T-helper 1 cell treated with Interleukin-12 subunit alpha and Interleukin-12 subunit beta and Interleukin-4 antibody, amounts not matched to agents 30 μg/mL and 1 μg/mL, for 36 hours (primary cell): ENCODE measurements at regions not wholly inside any gene's neighbourhood (a gene's known extent, or its start where the extent isn't known, plus 50 kb on each side); places are given as distances from the start of the nearest gene placed in this dataset.
"Not testable (repeated sequence)": the region's sequence is repeated elsewhere in the genome, so short reads cannot be mapped to it uniquely, and the experiment has no call there.

ENCODE experiments used
- H3K27ac Mint-ChIP-seq: one replicate; pipeline ENCODE4 v1.8.0; 2021; ENCODE audit warnings: mild to moderate bottlenecking, mixed read lengths
- H3K27me3 Mint-ChIP-seq: one replicate; pipeline ENCODE4 v1.8.0; 2021; ENCODE audit warnings: low read depth, mixed read lengths
- H3K36me3 Mint-ChIP-seq: one replicate; pipeline ENCODE4 v1.8.0; 2021; ENCODE audit warnings: low read depth, mixed read lengths
- H3K4me1 Mint-ChIP-seq: one replicate; pipeline ENCODE4 v1.8.0; 2021; ENCODE audit warnings: low read depth, mixed read lengths
- H3K4me3 Mint-ChIP-seq: one replicate; pipeline ENCODE4 v1.8.0; 2021; ENCODE audit warnings: mild to moderate bottlenecking, moderate library complexity, mixed read lengths
- H3K9me3 Mint-ChIP-seq: one replicate; pipeline ENCODE4 v1.8.0; 2021; ENCODE audit warnings: mixed read lengths

DNA sequence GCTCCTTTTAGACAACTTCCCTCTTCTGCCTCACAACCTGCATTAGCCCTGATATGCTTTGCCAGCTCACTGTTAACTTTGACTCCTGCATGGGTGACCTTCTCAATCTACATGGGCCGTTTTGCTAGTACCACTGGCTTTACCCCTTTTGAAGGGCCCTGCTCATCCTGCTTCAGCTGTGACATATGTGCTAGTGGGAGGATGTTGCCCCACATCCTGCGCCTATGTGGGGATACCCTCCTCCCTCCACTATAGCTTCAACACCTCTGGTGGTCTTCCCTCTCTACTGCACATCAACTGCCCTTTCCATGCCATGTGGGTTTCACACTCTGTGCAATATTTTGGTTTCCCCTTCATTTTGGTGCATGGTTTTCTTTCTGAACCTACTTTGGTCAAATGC, 1235.5 kb downstream of the RPIA start:
- not testable (repeated sequence) for H3K4me1 Mint-ChIP-seq, H3K36me3 Mint-ChIP-seq, H3K27me3 Mint-ChIP-seq, H3K27ac Mint-ChIP-seq, H3K4me3 Mint-ChIP-seq, H3K9me3 Mint-ChIP-seq

DNA sequence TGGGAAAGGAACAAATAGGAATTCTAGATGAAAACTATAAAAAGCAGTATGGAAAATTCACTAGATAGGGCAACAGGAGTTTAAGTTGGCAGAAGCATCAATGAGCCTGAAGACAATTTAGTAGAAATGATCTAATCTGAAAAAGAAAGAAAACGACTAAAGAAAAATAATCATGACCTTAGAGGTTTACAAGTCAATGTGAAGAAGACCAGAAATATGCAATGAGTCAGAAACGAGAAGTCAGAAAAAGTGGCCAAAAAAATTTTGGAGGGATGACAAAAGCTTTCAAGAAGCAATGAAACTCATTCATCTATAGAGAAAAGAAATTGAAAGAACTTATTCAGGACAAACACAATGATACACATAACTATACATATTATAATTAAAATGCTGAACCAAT, 1244.0 kb downstream of the RPIA start:
- not testable (repeated sequence) for H3K27me3 Mint-ChIP-seq, H3K36me3 Mint-ChIP-seq, H3K27ac Mint-ChIP-seq, H3K4me1 Mint-ChIP-seq, H3K4me3 Mint-ChIP-seq, H3K9me3 Mint-ChIP-seq

DNA sequence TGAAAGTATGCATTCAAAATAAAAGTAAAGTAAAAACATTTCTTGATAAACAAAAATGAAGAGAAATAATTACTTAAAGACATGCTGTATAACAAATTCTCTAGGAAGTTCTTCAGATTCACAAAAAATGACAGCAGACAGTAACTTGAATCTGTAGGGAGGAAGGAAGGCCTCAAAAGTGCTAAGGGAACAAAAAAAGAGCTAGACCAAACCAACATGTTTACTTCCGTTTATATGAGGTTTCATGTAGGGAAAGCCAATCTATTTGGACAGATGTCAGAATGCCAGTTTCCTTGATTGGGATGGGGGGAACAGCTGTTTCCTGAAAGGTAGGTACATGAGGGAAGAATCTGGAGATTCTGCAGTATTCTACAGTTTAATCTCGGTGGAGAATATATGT, 1244.5 kb downstream of the RPIA start:
- not testable (repeated sequence) for H3K36me3 Mint-ChIP-seq, H3K27me3 Mint-ChIP-seq, H3K9me3 Mint-ChIP-seq, H3K4me1 Mint-ChIP-seq, H3K27ac Mint-ChIP-seq, H3K4me3 Mint-ChIP-seq

DNA sequence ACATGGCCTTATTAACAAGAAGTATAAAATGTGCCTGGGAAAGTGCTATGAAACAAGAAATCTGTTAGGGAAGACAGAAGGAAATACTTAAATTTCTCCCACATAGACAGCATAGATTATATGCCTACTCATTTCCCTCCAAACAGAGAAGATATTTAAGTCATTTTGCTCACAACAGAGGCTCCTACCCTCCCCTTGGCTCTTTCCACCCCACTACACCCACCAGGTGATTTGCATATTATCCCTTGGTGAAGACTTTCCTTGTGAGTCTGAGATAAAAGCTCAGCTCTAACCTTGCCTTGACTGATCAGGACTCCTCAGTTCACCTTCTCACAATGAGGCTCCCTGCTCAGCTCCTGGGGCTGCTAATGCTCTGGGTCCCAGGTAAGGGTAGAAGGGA, 1245.1 kb downstream of the RPIA start:
- H3K27me3 Mint-ChIP-seq, H3K27ac Mint-ChIP-seq, H3K4me1 Mint-ChIP-seq, H3K4me3 Mint-ChIP-seq, H3K36me3 Mint-ChIP-seq, H3K9me3 Mint-ChIP-seq: not testable (repeated sequence)

DNA sequence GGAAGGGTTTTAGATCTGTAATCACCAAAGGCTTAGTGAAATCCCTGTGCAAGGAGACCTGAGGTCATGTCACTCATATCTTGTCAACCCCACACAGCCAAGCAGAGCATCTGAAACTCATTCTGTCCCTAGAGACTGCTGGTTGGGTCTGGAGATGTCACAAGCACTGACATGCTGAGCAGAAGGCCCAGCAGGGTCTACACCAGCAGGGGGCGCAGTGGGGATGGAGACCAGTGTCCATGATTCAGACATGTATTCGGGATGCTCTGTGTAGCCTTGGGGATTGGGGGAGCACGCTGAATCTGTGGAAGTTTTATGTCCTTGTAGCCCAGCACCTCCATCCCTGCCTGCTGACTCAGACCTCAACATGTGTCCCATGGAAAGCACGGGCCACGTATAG, 1247.3 kb downstream of the RPIA start:
- H3K9me3 Mint-ChIP-seq, H3K4me3 Mint-ChIP-seq, H3K27ac Mint-ChIP-seq, H3K27me3 Mint-ChIP-seq, H3K36me3 Mint-ChIP-seq, H3K4me1 Mint-ChIP-seq: not testable (repeated sequence)

DNA sequence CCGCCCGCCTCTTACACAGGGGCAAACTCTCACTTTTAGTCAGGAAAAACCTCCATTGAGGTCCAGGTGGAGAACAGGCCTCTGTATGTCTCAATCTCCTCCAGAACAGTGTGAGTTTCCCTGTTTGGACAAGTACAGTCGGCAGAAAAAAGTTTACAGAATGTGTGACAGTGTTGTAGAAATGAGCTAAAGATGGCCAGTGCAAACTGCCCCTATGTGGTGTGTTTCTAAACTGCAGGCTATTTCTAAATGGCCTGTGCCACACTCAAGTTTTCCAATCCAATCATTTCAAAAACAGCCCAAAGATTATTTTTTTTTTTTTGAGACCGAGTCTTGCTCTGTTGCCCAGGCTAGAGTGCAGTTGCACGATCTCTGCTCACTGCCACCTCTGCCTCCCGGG, 1252.8 kb downstream of the RPIA start:
- not testable (repeated sequence) for H3K9me3 Mint-ChIP-seq, H3K36me3 Mint-ChIP-seq, H3K4me1 Mint-ChIP-seq, H3K27me3 Mint-ChIP-seq, H3K4me3 Mint-ChIP-seq, H3K27ac Mint-ChIP-seq

DNA sequence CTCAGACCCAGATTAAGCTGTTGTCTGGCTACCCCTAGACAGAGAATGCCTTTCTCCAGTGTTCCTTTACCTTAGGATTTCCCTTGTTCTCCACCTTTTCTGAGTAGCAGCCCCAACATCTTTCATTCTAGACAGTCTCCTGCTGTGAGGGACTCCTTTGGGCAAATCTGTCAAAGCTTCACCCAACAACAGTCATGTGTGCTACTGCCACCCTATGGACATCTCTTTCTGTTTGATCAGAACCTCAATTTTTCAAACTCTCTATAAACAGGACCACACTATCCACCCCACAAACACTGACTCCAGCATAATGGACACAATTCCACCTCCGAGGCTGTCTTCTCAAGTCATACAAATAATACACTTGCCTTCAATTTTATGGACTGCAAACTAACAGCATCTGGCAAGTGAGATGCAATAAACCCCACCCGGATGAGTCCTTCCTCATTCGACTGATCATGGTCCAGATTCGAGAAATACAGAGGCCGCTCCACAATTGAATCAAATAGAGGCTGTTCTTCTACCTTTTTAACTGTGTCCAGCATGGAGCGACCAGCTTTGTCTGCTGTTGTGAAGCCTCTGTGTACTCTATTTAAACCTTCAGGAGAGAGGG, 1253.6 kb downstream of the RPIA start:
- H3K36me3 Mint-ChIP-seq, H3K27ac Mint-ChIP-seq, H3K4me3 Mint-ChIP-seq, H3K27me3 Mint-ChIP-seq, H3K9me3 Mint-ChIP-seq, H3K4me1 Mint-ChIP-seq: not testable (repeated sequence)

DNA sequence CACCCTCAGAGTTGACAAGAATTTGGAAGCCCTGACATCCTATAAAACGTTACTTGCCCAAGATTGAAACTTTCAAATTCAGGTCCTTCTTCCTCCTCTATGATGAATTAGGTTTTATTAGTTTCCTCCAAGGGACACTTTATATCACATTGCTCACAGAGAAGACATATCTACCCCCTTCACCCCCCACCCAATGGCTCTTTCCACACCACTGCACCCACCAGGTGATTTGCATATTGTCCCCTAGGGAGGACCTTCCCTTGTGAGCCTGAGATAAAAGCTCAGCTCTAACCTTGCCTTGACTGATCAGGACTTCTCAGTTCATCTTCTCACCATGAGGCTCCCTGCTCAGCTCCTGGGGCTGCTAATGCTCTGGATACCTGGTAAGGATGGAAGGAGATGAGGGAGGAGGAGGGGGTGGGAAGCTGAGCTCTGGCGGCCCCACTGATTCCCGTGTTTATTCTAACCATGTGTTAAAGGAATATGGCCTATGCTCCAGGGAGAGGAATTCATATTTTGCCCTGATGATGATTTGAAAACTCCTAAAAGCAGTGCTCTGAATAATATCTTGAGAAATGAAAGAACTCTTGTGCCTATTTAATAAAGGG, 1255.8 kb downstream of the RPIA start:
- not testable (repeated sequence) for H3K4me1 Mint-ChIP-seq, H3K4me3 Mint-ChIP-seq

DNA sequence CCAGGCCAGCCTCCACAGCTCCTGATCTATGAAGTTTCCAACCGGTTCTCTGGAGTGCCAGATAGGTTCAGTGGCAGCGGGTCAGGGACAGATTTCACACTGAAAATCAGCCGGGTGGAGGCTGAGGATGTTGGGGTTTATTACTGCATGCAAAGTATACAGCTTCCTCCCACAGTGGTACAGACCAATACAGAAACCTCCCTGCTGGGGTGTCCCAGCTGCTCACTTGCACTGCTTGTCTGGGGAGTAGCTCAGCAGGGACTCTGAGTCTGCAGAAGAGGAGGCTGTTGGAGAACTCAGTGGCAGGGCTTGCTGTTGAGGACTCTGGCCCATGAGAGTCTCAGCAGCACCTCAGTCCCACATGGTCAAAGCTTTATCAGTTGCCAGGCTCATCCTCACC, 1256.6 kb downstream of the RPIA start:
- H3K27ac Mint-ChIP-seq, H3K4me1 Mint-ChIP-seq, H3K36me3 Mint-ChIP-seq, H3K4me3 Mint-ChIP-seq, H3K9me3 Mint-ChIP-seq, H3K27me3 Mint-ChIP-seq: not testable (repeated sequence)

More for the DNA sequence above, 1255.8 kb downstream of the RPIA start:
- H3K36me3 Mint-ChIP-seq, H3K27ac Mint-ChIP-seq, H3K27me3 Mint-ChIP-seq, H3K9me3 Mint-ChIP-seq: not testable (repeated sequence)

DNA sequence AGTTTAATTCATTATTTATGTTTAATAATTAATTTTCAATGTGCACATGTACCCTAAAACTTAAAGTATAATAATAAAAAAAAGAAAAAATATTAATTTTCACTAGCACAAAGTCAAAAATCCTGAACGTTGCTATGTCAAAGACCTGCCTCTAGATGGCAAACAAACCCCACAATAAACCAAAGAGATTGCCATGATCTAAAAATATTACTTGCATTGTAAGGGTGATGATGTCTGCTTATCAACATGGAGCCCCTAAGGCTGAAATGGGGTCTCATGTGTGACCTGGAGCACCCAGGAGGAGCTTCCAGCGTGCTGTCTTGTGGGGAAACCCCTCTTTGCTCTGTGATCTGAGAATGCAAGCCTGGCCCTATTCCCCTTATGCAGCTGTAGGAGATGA, 1259.3 kb downstream of the RPIA start:
- H3K4me1 Mint-ChIP-seq, H3K27ac Mint-ChIP-seq, H3K9me3 Mint-ChIP-seq, H3K4me3 Mint-ChIP-seq, H3K36me3 Mint-ChIP-seq, H3K27me3 Mint-ChIP-seq: not testable (repeated sequence)

DNA sequence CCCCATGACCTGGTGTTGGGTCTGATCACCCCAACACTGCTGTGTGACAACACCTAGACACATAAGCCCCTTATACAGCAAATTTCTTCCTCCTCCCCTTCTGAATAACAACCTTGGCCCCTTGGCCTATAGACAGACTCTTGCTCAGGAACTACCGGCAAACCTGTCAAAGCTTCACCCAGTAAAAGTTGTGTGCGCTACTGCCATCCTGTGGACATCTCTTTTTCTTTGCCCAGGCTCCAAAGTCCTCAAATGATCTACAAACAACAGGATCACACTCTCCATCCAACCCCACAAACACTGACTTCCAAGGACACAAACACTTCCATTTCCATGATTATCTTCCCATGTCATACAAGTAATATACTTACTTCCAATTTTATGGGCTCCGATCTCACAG, 1265.8 kb downstream of the RPIA start:
- not testable (repeated sequence) for H3K36me3 Mint-ChIP-seq, H3K4me3 Mint-ChIP-seq, H3K4me1 Mint-ChIP-seq, H3K27ac Mint-ChIP-seq, H3K27me3 Mint-ChIP-seq, H3K9me3 Mint-ChIP-seq

DNA sequence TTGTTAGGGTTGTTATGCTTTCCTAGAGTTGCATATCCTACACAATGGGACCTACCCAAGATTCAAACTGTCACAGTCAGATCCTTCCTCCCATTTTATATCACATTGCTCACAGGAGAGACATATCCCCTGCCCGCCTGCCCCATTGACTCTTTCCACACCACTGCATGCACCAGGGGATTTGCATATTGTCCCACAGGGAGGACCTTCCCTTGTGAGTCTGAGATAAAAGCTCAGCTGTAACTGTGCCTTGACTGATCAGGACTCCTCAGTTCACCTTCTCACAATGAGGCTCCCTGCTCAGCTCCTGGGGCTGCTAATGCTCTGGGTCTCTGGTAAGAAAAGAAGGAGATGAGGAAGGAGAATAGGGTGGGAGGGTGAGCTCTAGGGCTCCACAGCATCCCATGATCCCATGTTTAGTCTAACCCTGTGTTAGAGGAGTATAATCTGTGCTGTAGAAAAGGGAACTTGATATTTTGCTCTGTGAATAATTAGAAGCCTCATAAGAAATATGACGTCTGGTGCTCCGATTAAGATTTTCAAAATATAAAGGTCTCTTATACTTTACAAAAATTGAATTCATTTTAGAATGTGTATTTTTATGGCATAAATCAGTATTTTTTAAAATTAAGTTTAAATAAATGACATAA, 1268.4 kb downstream of the RPIA start:
- not testable (repeated sequence) for H3K4me1 Mint-ChIP-seq, H3K4me3 Mint-ChIP-seq, H3K27ac Mint-ChIP-seq, H3K27me3 Mint-ChIP-seq, H3K9me3 Mint-ChIP-seq, H3K36me3 Mint-ChIP-seq

DNA sequence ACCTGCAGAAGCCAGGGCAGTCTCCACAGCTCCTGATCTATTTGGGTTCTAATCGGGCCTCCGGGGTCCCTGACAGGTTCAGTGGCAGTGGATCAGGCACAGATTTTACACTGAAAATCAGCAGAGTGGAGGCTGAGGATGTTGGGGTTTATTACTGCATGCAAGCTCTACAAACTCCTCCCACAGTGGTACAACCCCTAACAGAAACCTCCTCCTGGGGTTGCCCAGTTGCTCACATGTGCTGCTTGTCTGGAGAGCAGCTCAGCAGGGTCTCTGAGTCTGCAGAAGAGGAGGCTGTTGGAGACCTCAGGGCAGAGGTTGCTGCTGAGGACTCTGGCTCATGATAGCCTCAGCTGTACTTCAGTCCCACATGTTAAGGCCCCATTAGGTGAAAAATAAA, 1269.1 kb downstream of the RPIA start:
- H3K27me3 Mint-ChIP-seq, H3K27ac Mint-ChIP-seq, H3K4me1 Mint-ChIP-seq, H3K36me3 Mint-ChIP-seq, H3K4me3 Mint-ChIP-seq, H3K9me3 Mint-ChIP-seq: not testable (repeated sequence)

DNA sequence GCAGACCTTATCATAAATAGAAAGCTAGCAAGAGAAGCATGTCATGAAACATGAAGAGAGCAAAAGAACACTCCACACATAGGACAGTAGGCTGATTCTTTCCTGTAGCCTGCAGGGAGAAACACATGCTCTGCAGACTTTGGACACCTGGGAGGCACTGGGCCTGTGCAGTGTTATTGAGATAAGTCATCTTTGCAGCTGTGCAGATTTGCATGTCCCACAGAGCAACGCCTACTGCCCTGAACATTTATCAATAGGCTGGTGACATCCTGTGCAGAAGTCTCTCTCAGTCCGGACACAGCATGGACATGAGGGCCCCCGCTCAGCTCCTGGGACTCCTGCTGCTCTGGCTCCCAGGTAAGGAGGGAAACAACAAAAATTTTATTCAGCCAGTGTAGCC, 1277.1 kb downstream of the RPIA start:
- H3K4me3 Mint-ChIP-seq, H3K9me3 Mint-ChIP-seq, H3K36me3 Mint-ChIP-seq, H3K4me1 Mint-ChIP-seq, H3K27me3 Mint-ChIP-seq, H3K27ac Mint-ChIP-seq: not testable (repeated sequence)

DNA sequence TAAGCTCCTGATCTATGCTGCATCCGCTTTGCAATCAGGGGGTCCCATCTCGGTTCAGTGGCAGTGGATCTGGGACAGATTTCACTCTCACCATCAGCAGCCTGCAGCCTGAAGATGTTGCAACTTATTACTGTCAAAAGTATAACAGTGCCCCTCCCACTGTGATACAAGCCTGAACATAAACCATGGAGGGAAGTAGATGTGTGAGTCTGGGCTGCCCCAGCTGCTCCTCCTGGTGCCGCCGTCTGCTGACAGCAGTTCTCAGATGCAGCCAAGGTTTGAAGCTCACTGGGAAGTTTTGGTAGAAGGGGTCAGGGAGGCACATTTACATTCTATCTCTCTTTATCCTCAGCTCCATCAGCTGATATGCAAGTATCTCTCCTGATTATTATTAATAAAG, 1277.7 kb downstream of the RPIA start:
- H3K36me3 Mint-ChIP-seq, H3K4me3 Mint-ChIP-seq, H3K27me3 Mint-ChIP-seq, H3K27ac Mint-ChIP-seq, H3K4me1 Mint-ChIP-seq, H3K9me3 Mint-ChIP-seq: not testable (repeated sequence)

DNA sequence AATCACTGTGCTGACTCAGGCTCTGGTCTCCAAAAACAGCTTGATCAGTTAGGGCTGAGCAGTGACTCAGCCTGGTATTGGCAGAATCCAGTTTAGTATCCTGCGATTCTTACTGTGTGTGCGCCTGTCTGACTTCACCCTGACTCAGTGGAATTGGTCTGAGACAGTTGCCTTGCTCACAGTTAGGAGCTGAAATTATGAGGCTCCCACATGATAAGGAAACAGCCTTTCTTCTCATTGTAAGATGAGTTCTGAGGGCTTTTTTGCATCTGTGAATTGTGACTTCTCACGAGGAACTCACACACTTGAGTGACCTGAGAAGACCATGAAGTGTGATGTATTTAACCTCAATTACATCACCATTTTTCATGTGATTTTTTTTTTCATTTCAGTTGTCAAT, 1282.4 kb downstream of the RPIA start:
- H3K36me3 Mint-ChIP-seq, H3K4me1 Mint-ChIP-seq, H3K9me3 Mint-ChIP-seq, H3K4me3 Mint-ChIP-seq, H3K27ac Mint-ChIP-seq, H3K27me3 Mint-ChIP-seq: not testable (repeated sequence)
